T-helper 17 cell (primary cell): ENCODE measurements at regions not wholly inside any gene's neighbourhood (a gene's known extent, or its start where the extent isn't known, plus 50 kb on each side); places are given as distances from the start of the nearest gene placed in this dataset.
A peak's percentile ranks its signal among the peaks of the same experiment; 100 is the strongest.

ENCODE experiments used
- ATAC-seq: fragments of 150-1000 bp; cut with Tn5 transposase; 2 replicates; pipeline ENCODE4 v1.10.0; 2021; ENCODE audit warnings: mild to moderate bottlenecking, moderate library complexity
- DNase-seq, 3 donors: peaks; one replicate each; pipeline versions ENCODE4 v3.0.0 to v3.0.0-alpha.2; 2020 to 2021
- H3K9me3 ChIP-seq: one replicate; pipeline ENCODE4 v1.7.0; 2013; ENCODE audit warnings: low read length, mild to moderate bottlenecking; ENCODE audit not compliant: control insufficient read depth, poor library complexity, severe bottlenecking
- H3K27ac Mint-ChIP-seq: one replicate; pipeline ENCODE4 v1.8.0; 2022; ENCODE audit warnings: mild to moderate bottlenecking, moderate library complexity, mixed read lengths
- H3K27me3 Mint-ChIP-seq: one replicate; pipeline ENCODE4 v1.8.0; 2022; ENCODE audit warnings: mixed read lengths
- H3K36me3 Mint-ChIP-seq: one replicate; pipeline ENCODE4 v1.8.0; 2022; ENCODE audit warnings: low read depth, mixed read lengths
- H3K4me1 Mint-ChIP-seq: one replicate; pipeline ENCODE4 v1.8.0; 2022; ENCODE audit warnings: mild to moderate bottlenecking, mixed read lengths
- H3K4me3 Mint-ChIP-seq: one replicate; pipeline ENCODE4 v1.8.0; 2022; ENCODE audit warnings: mild to moderate bottlenecking, moderate library complexity, mixed read lengths

GRCh38 chr14:34180434-34180833 lies 229.6 kb upstream of the EGLN3 start:
- ATAC-seq: no peak
- Mint-ChIP-seq H3K36me3 (no peaks in the 10 kb centered on the region), H3K27ac (no peak overlapping the region), H3K4me3 (no peak overlapping the region), H3K27me3 (no peaks in the 10 kb centered on the region), H3K4me1 (no peaks in the 10 kb centered on the region)
- DNase-seq: no peak
- H3K9me3 ChIP-seq: no peaks in the 10 kb centered on the region

- no peaks in the 10 kb centered on the region for H3K4me1 Mint-ChIP-seq
- ATAC-seq (no peak), DNase-seq (no peak)
- H3K27me3 Mint-ChIP-seq: no peaks in the 10 kb centered on the region
- H3K27ac Mint-ChIP-seq: no peak overlapping the region
- no peaks in the 10 kb centered on the region for H3K36me3 Mint-ChIP-seq
- H3K9me3 ChIP-seq: no peaks in the 10 kb centered on the region
- H3K4me3 Mint-ChIP-seq: no peak overlapping the region
Observed at GRCh38 chr14:34179727-34180126, 228.9 kb upstream of the EGLN3 start.

GRCh38 chr14:34177466-34177865 lies 226.6 kb upstream of the EGLN3 start:
- Mint-ChIP-seq H3K36me3 (no peaks in the 10 kb centered on the region), H3K27me3 (no peaks in the 10 kb centered on the region), H3K4me1 (no peaks in the 10 kb centered on the region), H3K27ac (no peak overlapping the region), H3K4me3 (no peak overlapping the region)
- DNase-seq (no peak), ATAC-seq (no peak)
- H3K9me3 ChIP-seq: no peaks in the 10 kb centered on the region

GRCh38 chr14:34175574-34175973 lies 224.7 kb upstream of the EGLN3 start:
- no peak overlapping the region for H3K4me3 Mint-ChIP-seq

GRCh38 chr14:34174973-34175372 lies 224.1 kb upstream of the EGLN3 start:
- H3K4me3 Mint-ChIP-seq: no peak overlapping the region

More at GRCh38 chr14:34175574-34175973, 224.7 kb upstream of the EGLN3 start:
- no peaks in the 10 kb centered on the region for H3K27me3 Mint-ChIP-seq
- no peak overlapping the region for H3K27ac Mint-ChIP-seq
- H3K4me1 Mint-ChIP-seq: peaks cover 6% of the 10 kb centered on the region
- no peaks in the 10 kb centered on the region for H3K9me3 ChIP-seq
- ATAC-seq (no peak), DNase-seq (no peak)
- no peaks in the 10 kb centered on the region for H3K36me3 Mint-ChIP-seq

GRCh38 chr14:34173916-34174315 lies 223.0 kb upstream of the EGLN3 start:
- H3K4me1 Mint-ChIP-seq: peaks cover 7% of the 10 kb centered on the region
- H3K27ac Mint-ChIP-seq: no peak overlapping the region
- ATAC-seq: no peak
- no peaks in the 10 kb centered on the region for H3K36me3 Mint-ChIP-seq
- H3K27me3 Mint-ChIP-seq: no peaks in the 10 kb centered on the region
- H3K9me3 ChIP-seq: no peaks in the 10 kb centered on the region
- H3K4me3 Mint-ChIP-seq: no peak overlapping the region
- no peak for DNase-seq

More at GRCh38 chr14:34174973-34175372, 224.1 kb upstream of the EGLN3 start:
- DNase-seq (no peak), ATAC-seq (no peak)
- Mint-ChIP-seq H3K27ac (no peak overlapping the region), H3K4me1 (peaks cover 7% of the 10 kb centered on the region), H3K36me3 (no peaks in the 10 kb centered on the region), H3K27me3 (no peaks in the 10 kb centered on the region)
- H3K9me3 ChIP-seq: no peaks in the 10 kb centered on the region

GRCh38 chr14:34172550-34173368 lies 221.9 kb upstream of the EGLN3 start:
- H3K4me3 Mint-ChIP-seq: no peak overlapping the region
- no peaks in the 10 kb centered on the region for H3K9me3 ChIP-seq

GRCh38 chr14:34172173-34172451 lies 221.2 kb upstream of the EGLN3 start:
- H3K27ac Mint-ChIP-seq: no peak overlapping the region
- H3K9me3 ChIP-seq: no peaks in the 10 kb centered on the region
- ATAC-seq (no peak), DNase-seq (no peak)
- peaks cover 7% of the 10 kb centered on the region for H3K4me1 Mint-ChIP-seq
- no peaks in the 10 kb centered on the region for H3K36me3 Mint-ChIP-seq
- no peak overlapping the region for H3K4me3 Mint-ChIP-seq
- H3K27me3 Mint-ChIP-seq: no peaks in the 10 kb centered on the region

More at GRCh38 chr14:34172550-34173368, 221.9 kb upstream of the EGLN3 start:
- H3K36me3 Mint-ChIP-seq: no peaks in the 10 kb centered on the region
- ATAC-seq: no peak
- DNase-seq: no peak
- H3K27me3 Mint-ChIP-seq: no peaks in the 10 kb centered on the region
- H3K4me1 Mint-ChIP-seq: peaks cover 7% of the 10 kb centered on the region
- no peak overlapping the region for H3K27ac Mint-ChIP-seq

- Mint-ChIP-seq H3K36me3 (no peaks in the 10 kb centered on the region), H3K4me3 (no peak overlapping the region), H3K27me3 (no peaks in the 10 kb centered on the region), H3K27ac (no peak overlapping the region), H3K4me1 (peaks cover 7% of the 10 kb centered on the region)
- ATAC-seq (no peak), DNase-seq (no peak)
- no peaks in the 10 kb centered on the region for H3K9me3 ChIP-seq
Observed at GRCh38 chr14:34171431-34172172, 220.7 kb upstream of the EGLN3 start.

- no peak for DNase-seq
- no peak overlapping the region for H3K4me3 Mint-ChIP-seq
- H3K36me3 Mint-ChIP-seq: no peaks in the 10 kb centered on the region
- H3K9me3 ChIP-seq: no peaks in the 10 kb centered on the region
- no peak overlapping the region for H3K27ac Mint-ChIP-seq
- peaks cover 4% of the 10 kb centered on the region for H3K27me3 Mint-ChIP-seq
- no peak for ATAC-seq
- peaks cover 11% of the 10 kb centered on the region for H3K4me1 Mint-ChIP-seq
Observed at GRCh38 chr14:34170882-34171281, 220.0 kb upstream of the EGLN3 start.

- DNase-seq (no peak), ATAC-seq (no peak)
- no peaks in the 10 kb centered on the region for H3K36me3 Mint-ChIP-seq
- H3K27ac Mint-ChIP-seq: no peak overlapping the region
- peaks cover 16% of the 10 kb centered on the region for H3K4me1 Mint-ChIP-seq
- peaks cover 4% of the 10 kb centered on the region for H3K27me3 Mint-ChIP-seq
- H3K9me3 ChIP-seq: no peaks in the 10 kb centered on the region
- no peak overlapping the region for H3K4me3 Mint-ChIP-seq
Observed at GRCh38 chr14:34169561-34169960, 218.7 kb upstream of the EGLN3 start.

GRCh38 chr14:34168656-34169055 lies 217.8 kb upstream of the EGLN3 start:
- no peaks in the 10 kb centered on the region for H3K9me3 ChIP-seq
- H3K27ac Mint-ChIP-seq: no peak overlapping the region
- DNase-seq: no peak
- peaks cover 16% of the 10 kb centered on the region for H3K4me1 Mint-ChIP-seq
- H3K27me3 Mint-ChIP-seq: peaks cover 4% of the 10 kb centered on the region
- H3K36me3 Mint-ChIP-seq: no peaks in the 10 kb centered on the region
- no peak overlapping the region for H3K4me3 Mint-ChIP-seq
- ATAC-seq: no peak

GRCh38 chr14:34165847-34166350 lies 215.0 kb upstream of the EGLN3 start:
- H3K27ac Mint-ChIP-seq: peak overlapping the region; percentile 34
- peaks cover 19% of the 10 kb centered on the region for H3K4me1 Mint-ChIP-seq
- DNase-seq (no peak), ATAC-seq (no peak)
- H3K36me3 Mint-ChIP-seq: no peaks in the 10 kb centered on the region
- peaks cover 4% of the 10 kb centered on the region for H3K27me3 Mint-ChIP-seq
- H3K9me3 ChIP-seq: no peaks in the 10 kb centered on the region
- H3K4me3 Mint-ChIP-seq: peak overlapping the region; percentile 1
